ENCODE measurements at regions not wholly inside any gene's neighbourhood (a gene's known extent, or its start where the extent isn't known, plus 50 kb on each side); places are given as distances from the start of the nearest gene placed in this dataset.

DNA sequence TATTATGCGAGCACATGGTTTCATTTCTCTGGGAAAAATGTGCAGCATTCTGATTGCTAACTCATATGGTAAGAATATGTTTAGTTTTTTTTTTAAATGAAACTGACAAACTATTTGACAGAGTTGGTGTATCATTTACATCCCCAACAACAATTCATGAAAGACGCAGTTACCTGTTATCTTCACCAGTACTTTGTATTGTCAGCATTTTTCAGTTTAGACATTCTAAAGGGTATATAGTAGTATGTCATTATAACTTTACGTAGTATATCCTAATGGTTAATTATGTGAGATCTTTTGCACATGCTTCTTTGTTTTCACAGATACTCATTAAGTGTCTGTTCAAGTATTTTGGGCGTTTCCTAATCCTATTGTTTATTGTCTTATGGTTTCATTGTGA, 891.1 kb upstream of the AGA start:
- H3K4me3 ChIP-seq (ENCODE audit: insufficient read depth, low read depth, low read length): no peak overlapping the region
- DNase-seq (ENCODE audit: low read depth): no peak
- Mint-ChIP-seq H3K9me3 (ENCODE audit: unreplicated experiment) (no peaks in the 10 kb centered on the region), H3K4me1 (ENCODE audit: low read depth, unreplicated experiment) (no peaks in the 10 kb centered on the region), H3K4me3 (ENCODE audit: unreplicated experiment) (no peak overlapping the region), H3K27me3 (ENCODE audit: low read depth, unreplicated experiment) (no peaks in the 10 kb centered on the region), H3K36me3 (ENCODE audit: low read depth, unreplicated experiment) (no peaks in the 10 kb centered on the region), H3K27ac (ENCODE audit: unreplicated experiment) (no peak overlapping the region)
- no peaks in the 10 kb centered on the region for H3K27me3 ChIP-seq (ENCODE audit: insufficient read depth, low read length)
- no peak overlapping the region for H3K4me2 ChIP-seq (ENCODE audit: low read length)
- H2AFZ ChIP-seq (ENCODE audit: low read depth, low read length): no peak overlapping the region
- H3K27ac ChIP-seq (ENCODE audit: low read depth, low read length): no peak overlapping the region
- H3K79me2 ChIP-seq (ENCODE audit: insufficient read depth, low read length): no peaks in the 10 kb centered on the region
- H3K36me3 ChIP-seq (ENCODE audit: insufficient read depth, low read length): no peaks in the 10 kb centered on the region
- no peak for FAIRE-seq
- H3K4me1 ChIP-seq (ENCODE audit: insufficient read depth, low read length): no peaks in the 10 kb centered on the region
- H3K9ac ChIP-seq (ENCODE audit: low read length): no peak overlapping the region
- TF ChIP-seq CTCF (IDR thresholded peaks at IDR 0.05; ENCODE audit: insufficient read depth, low read depth, low read length) (no peak), EZH2 (IDR thresholded peaks at IDR 0.05; ENCODE audit: insufficient read depth, low read length) (no peak)
- H4K20me1 ChIP-seq (ENCODE audit: insufficient read depth, low read length): no peaks in the 10 kb centered on the region
- no peaks in the 10 kb centered on the region for H3K9me3 ChIP-seq (ENCODE audit: insufficient read depth, low read depth, low read length)

GRCh38 chr4:178339769-178340168, 897.5 kb upstream of the AGA start:
- no peaks in the 10 kb centered on the region for H3K36me3 ChIP-seq (ENCODE audit: insufficient read depth, low read length)
- no peak overlapping the region for H3K9ac ChIP-seq (ENCODE audit: low read length)
- H3K4me1 Mint-ChIP-seq (ENCODE audit: low read depth, unreplicated experiment): no peaks in the 10 kb centered on the region
- H4K20me1 ChIP-seq (ENCODE audit: insufficient read depth, low read length): no peaks in the 10 kb centered on the region
- no peak overlapping the region for H3K4me3 ChIP-seq (ENCODE audit: insufficient read depth, low read depth, low read length)
- no peaks in the 10 kb centered on the region for H3K79me2 ChIP-seq (ENCODE audit: insufficient read depth, low read length)
- DNase-seq (ENCODE audit: low read depth) (no peak), FAIRE-seq (no peak)
- H3K4me1 ChIP-seq (ENCODE audit: insufficient read depth, low read length): no peaks in the 10 kb centered on the region
- no peaks in the 10 kb centered on the region for H3K9me3 ChIP-seq (ENCODE audit: insufficient read depth, low read depth, low read length)
- H3K4me3 Mint-ChIP-seq (ENCODE audit: unreplicated experiment): no peak overlapping the region
- no peak overlapping the region for H3K4me2 ChIP-seq (ENCODE audit: low read length)
- no peak overlapping the region for H2AFZ ChIP-seq (ENCODE audit: low read depth, low read length)
- no peaks in the 10 kb centered on the region for H3K9me3 Mint-ChIP-seq (ENCODE audit: unreplicated experiment)
- no peaks in the 10 kb centered on the region for H3K27me3 ChIP-seq (ENCODE audit: insufficient read depth, low read length)
- H3K27ac Mint-ChIP-seq (ENCODE audit: unreplicated experiment): no peak overlapping the region
- no peaks in the 10 kb centered on the region for H3K27me3 Mint-ChIP-seq (ENCODE audit: low read depth, unreplicated experiment)
- H3K27ac ChIP-seq (ENCODE audit: low read depth, low read length): no peak overlapping the region
- no peak for TF ChIP-seq CTCF (IDR thresholded peaks at IDR 0.05; ENCODE audit: insufficient read depth, low read depth, low read length)
- TF ChIP-seq EZH2 (IDR thresholded peaks at IDR 0.05; ENCODE audit: insufficient read depth, low read length): no peak
- no peaks in the 10 kb centered on the region for H3K36me3 Mint-ChIP-seq (ENCODE audit: low read depth, unreplicated experiment)

- Histone ChIP-seq H3K9ac (ENCODE audit: low read length) (no peak overlapping the region), H3K4me2 (ENCODE audit: low read length) (no peak overlapping the region), H2AFZ (ENCODE audit: low read depth, low read length) (no peak overlapping the region), H3K4me3 (ENCODE audit: insufficient read depth, low read depth, low read length) (no peak overlapping the region), H3K4me1 (ENCODE audit: insufficient read depth, low read length) (no peaks in the 10 kb centered on the region), H3K79me2 (ENCODE audit: insufficient read depth, low read length) (no peaks in the 10 kb centered on the region), H3K9me3 (ENCODE audit: insufficient read depth, low read depth, low read length) (no peaks in the 10 kb centered on the region), H3K36me3 (ENCODE audit: insufficient read depth, low read length) (no peaks in the 10 kb centered on the region), H3K27me3 (ENCODE audit: insufficient read depth, low read length) (no peaks in the 10 kb centered on the region), H4K20me1 (ENCODE audit: insufficient read depth, low read length) (no peaks in the 10 kb centered on the region), H3K27ac (ENCODE audit: low read depth, low read length) (no peak overlapping the region)
- DNase-seq (ENCODE audit: low read depth) (no peak), FAIRE-seq (no peak)
- H3K27ac Mint-ChIP-seq (ENCODE audit: unreplicated experiment): no peak overlapping the region
- H3K27me3 Mint-ChIP-seq (ENCODE audit: low read depth, unreplicated experiment): no peaks in the 10 kb centered on the region
- H3K4me1 Mint-ChIP-seq (ENCODE audit: low read depth, unreplicated experiment): no peaks in the 10 kb centered on the region
- no peak for TF ChIP-seq EZH2 (IDR thresholded peaks at IDR 0.05; ENCODE audit: insufficient read depth, low read length)
- TF ChIP-seq CTCF (IDR thresholded peaks at IDR 0.05; ENCODE audit: insufficient read depth, low read depth, low read length): no peak
- no peak overlapping the region for H3K4me3 Mint-ChIP-seq (ENCODE audit: unreplicated experiment)
- H3K9me3 Mint-ChIP-seq (ENCODE audit: unreplicated experiment): no peaks in the 10 kb centered on the region
- H3K36me3 Mint-ChIP-seq (ENCODE audit: low read depth, unreplicated experiment): no peaks in the 10 kb centered on the region
Observed at GRCh38 chr4:178340468-178340867, 898.2 kb upstream of the AGA start.
